GM12874 (cell line): ENCODE measurements at regions not wholly inside any gene's neighbourhood (a gene's known extent, or its start where the extent isn't known, plus 50 kb on each side); places are given as distances from the start of the nearest gene placed in this dataset.
A peak's percentile ranks its signal among the peaks of the same experiment; 100 is the strongest.

ENCODE experiments used
- CTCF ChIP-seq: IDR thresholded peaks from 2 replicates; pipeline ENCODE4 v1.5.1; 2011; ENCODE audit warnings: low read depth, mild to moderate bottlenecking, control low read depth, low read length, moderate library complexity; ENCODE audit not compliant: insufficient read depth

GRCh38 chr1:186255266-186255665, 119.8 kb downstream of the TPR start:
- no peak for TF ChIP-seq CTCF

DNA sequence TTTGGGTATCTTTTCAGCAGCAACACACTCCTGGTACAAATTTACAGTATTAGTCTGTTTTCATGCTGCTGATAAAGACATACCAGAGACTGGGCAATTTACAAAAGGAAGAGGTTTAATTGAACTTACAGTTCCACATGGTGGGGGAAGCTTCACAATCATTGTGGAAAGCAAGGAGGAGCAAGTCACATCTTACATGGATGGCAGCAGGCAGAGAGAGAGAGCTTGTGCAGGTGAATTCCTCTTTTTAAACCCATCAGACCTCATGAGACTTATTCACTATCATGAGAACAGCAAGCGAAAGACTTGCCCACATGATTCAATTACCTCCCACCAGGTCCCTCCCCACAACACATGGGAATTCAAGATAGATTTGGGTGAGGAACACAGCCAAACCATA, 124.5 kb downstream of the TPR start:
- TF ChIP-seq CTCF = no peak

GRCh38 chr1:186244825-186245224, 130.2 kb downstream of the TPR start:
- TF ChIP-seq CTCF = peak; percentile 36; the same call in 1 of the 2 replicates
